Activated T-cell treated with anti-CD3 and anti-CD28 coated beads, Interleukin-2, amount 50 U/mL, for 72 hours (primary cell): ENCODE measurements at regions not wholly inside any gene's neighbourhood (a gene's known extent, or its start where the extent isn't known, plus 50 kb on each side); places are given as distances from the start of the nearest gene placed in this dataset.

Experiments
- ATAC-seq, 2 donors: fragments of 150-1000 bp; cut with Tn5 transposase; replicated peaks in 1 of 2; 2 replicates each; pipeline ENCODE4 v1.10.0; 2021; ENCODE audit warnings: moderate library complexity in 2 of 2, mild to moderate bottlenecking in 1 of 2
- DNase-seq, 2 donors: peaks; one replicate each; pipeline ENCODE4 v3.0.0; 2021 to 2022; ENCODE audit warnings: mixed read lengths in 1 of 2
- H3K27ac Mint-ChIP-seq: one replicate; pipeline ENCODE4 v1.8.0; 2022; ENCODE audit warnings: mild to moderate bottlenecking, moderate library complexity, mixed read lengths
- H3K27me3 Mint-ChIP-seq: one replicate; pipeline ENCODE4 v1.8.0; 2022; ENCODE audit warnings: low read depth, mixed read lengths
- H3K36me3 Mint-ChIP-seq, 2 donors: one replicate each; pipeline ENCODE4 v1.8.0; 2022; ENCODE audit warnings: mixed read lengths in 2 of 2, mild to moderate bottlenecking in 1 of 2; ENCODE audit not compliant: insufficient read depth in 2 of 2
- H3K4me1 Mint-ChIP-seq: one replicate; pipeline ENCODE4 v1.8.0; 2022; ENCODE audit warnings: low read depth, mixed read lengths
- H3K4me3 Mint-ChIP-seq, 2 donors: one replicate each; pipeline ENCODE4 v1.8.0; 2022; ENCODE audit warnings: mild to moderate bottlenecking in 2 of 2, mixed read lengths in 2 of 2, moderate library complexity in 2 of 2
- H3K9me3 Mint-ChIP-seq, 2 donors: one replicate each; pipeline ENCODE4 v1.8.0; 2022; ENCODE audit warnings: mixed read lengths in 2 of 2

DNA sequence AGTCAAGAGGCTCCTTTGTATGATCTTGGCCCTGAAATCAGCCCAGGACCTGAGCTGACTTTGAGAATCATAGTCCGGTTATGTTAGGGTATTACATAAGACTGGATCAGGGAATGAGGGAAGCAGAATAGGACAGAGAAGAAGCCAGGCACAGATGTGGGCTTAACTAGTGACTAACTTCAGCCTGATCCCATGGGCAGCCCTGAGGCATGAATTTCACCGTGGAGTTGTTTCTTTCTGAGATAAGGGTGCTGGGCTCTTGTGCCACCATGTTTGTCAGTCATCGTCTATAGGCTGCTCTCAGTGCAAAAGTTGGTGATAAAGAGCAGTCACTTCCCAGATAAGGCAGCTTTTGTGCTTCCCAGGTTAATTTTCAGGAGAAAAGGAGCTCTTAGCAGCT is 544.7 kb upstream of the SPTLC3 start:
- Mint-ChIP-seq H3K36me3 (peaks cover 0 to 3% of the 10 kb centered on the region in 2 donors), H3K9me3 (peaks cover 8 to 9% of the 10 kb centered on the region in 2 donors), H3K27me3 (no peaks in the 10 kb centered on the region), H3K4me1 (no peaks in the 10 kb centered on the region), H3K4me3 (no peak overlapping the region), H3K27ac (no peak overlapping the region)
- DNase-seq (no peak), ATAC-seq (no peak)

DNA sequence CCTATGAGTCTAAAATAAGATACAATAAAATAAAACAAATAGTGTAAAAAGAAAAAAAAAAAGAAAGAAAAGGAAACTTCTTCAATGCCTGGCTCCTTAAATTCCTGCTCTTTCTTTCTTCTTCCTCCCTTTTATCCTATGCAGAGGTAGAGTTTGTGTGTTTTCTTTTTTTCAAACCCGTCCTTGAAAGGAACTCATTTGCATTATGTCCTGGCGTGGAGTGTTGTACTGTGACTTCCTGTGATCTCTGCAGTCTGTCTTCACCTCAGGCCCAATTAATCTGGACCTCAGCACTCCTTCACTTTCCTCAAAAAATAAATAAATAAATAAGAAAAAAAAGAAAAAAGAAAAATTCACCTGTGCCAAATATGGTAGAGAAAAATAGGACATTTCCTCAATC is 541.9 kb upstream of the SPTLC3 start:
- Mint-ChIP-seq H3K27ac (no peak overlapping the region), H3K9me3 (peaks cover 5 to 10% of the 10 kb centered on the region in 2 donors), H3K27me3 (no peaks in the 10 kb centered on the region), H3K4me1 (no peaks in the 10 kb centered on the region), H3K4me3 (no peak overlapping the region), H3K36me3 (peaks cover 0 to 3% of the 10 kb centered on the region in 2 donors)
- DNase-seq, result no peak
- no peak for ATAC-seq

DNA sequence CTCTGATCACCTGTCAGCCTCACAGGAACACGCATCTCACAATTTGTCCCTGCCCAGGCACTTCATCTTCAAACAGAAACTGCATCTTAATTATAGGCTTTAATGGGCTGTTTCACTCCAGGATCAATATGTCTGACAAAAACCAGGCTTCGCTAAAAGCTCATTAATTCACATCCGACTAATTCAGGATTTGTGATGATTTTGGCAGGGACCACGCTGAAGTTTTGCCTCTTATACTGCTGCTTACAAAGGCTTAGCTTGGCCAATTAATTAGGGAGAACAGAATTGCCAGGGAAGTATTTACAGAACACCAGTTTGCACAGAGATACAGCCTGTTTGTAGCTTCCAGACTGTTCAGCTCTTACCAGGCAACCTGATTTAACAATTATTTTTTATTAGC is 541.0 kb upstream of the SPTLC3 start:
- Mint-ChIP-seq H3K27me3 (no peaks in the 10 kb centered on the region), H3K9me3 (peaks cover 7% of the 10 kb centered on the region in 2 donors), H3K4me3 (no peak overlapping the region), H3K4me1 (no peaks in the 10 kb centered on the region), H3K27ac (no peak overlapping the region), H3K36me3 (peaks cover 0 to 3% of the 10 kb centered on the region in 2 donors)
- no peak for DNase-seq
- ATAC-seq, result no peak

DNA sequence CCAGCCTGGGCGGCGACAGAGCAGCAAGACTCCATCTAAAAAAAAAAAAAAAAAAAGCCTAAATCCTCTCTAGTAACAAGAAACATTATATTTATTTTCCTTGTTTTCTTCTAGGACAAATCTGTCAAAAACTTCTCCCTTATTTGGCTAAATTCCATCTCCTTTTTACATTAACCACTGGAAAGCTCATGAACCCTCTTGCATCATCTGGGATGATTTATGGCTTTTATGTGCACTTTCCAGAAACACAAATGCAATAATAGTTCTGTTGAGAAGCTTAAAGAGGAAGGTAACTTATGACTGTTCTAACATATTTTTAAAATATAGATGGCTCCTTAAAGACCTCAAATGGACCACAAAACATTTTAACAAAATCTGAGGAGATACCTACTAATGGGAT is 526.1 kb upstream of the SPTLC3 start:
- no peaks in the 10 kb centered on the region for H3K4me1 Mint-ChIP-seq
- H3K27ac Mint-ChIP-seq, result no peak overlapping the region
- no peak for ATAC-seq

DNA sequence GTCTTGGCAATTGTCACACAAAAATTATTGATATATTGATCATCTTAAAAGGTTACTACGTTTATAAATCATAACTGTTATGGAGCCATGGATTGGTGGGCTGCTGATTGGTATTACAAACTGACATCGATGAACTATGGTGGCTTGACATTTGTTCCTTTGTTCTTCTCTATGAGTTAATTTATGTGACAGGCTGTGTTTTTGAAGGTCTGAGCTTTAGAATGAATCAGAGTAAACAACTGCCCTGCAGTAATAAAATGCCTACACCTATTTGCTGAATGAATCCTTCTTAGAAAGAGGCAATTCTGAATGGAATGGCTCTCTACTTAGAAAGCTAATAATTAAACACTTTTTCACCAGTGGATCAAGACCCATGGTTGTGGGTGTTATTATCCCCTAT is 506.3 kb upstream of the SPTLC3 start:
- ATAC-seq (no peak), DNase-seq (no peak)
- no peaks in the 10 kb centered on the region for H3K36me3 Mint-ChIP-seq
- H3K27me3 Mint-ChIP-seq, result no peaks in the 10 kb centered on the region
- no peak overlapping the region for H3K4me3 Mint-ChIP-seq
- H3K9me3 Mint-ChIP-seq, result peaks cover 6 to 11% of the 10 kb centered on the region in 2 donors
- H3K4me1 Mint-ChIP-seq, result no peaks in the 10 kb centered on the region
- no peak overlapping the region for H3K27ac Mint-ChIP-seq

More for the DNA sequence above, 526.1 kb upstream of the SPTLC3 start:
- peaks cover 1 to 2% of the 10 kb centered on the region in 2 donors for H3K36me3 Mint-ChIP-seq
- H3K4me3 Mint-ChIP-seq, result no peak overlapping the region
- H3K9me3 Mint-ChIP-seq, result peaks cover 8 to 14% of the 10 kb centered on the region in 2 donors
- H3K27me3 Mint-ChIP-seq, result no peaks in the 10 kb centered on the region
- DNase-seq, result no peak

DNA sequence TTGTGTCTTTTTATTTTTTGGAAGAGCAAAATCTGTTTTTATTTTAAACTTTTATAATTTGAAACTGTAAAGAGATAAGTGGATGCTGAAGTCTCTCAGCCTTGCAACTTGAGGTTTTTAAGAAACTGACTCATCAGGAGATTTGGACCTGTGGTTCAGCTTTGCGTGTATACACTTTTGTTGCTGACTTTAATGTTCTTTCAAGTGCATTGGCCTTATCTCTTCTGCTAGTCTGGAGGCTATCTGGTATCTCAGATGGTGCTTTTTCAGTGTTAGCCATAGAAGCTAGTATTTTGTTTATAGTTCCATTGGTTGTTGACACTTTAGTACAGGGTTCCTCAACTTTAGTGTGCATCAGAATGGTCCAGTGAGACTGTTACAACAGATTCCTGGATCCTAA is 504.0 kb upstream of the SPTLC3 start:
- ATAC-seq (no peak), DNase-seq (no peak)
- Mint-ChIP-seq H3K4me3 (no peak overlapping the region), H3K27ac (no peak overlapping the region), H3K9me3 (peaks cover 8 to 10% of the 10 kb centered on the region in 2 donors), H3K4me1 (no peaks in the 10 kb centered on the region), H3K27me3 (no peaks in the 10 kb centered on the region), H3K36me3 (no peaks in the 10 kb centered on the region)

DNA sequence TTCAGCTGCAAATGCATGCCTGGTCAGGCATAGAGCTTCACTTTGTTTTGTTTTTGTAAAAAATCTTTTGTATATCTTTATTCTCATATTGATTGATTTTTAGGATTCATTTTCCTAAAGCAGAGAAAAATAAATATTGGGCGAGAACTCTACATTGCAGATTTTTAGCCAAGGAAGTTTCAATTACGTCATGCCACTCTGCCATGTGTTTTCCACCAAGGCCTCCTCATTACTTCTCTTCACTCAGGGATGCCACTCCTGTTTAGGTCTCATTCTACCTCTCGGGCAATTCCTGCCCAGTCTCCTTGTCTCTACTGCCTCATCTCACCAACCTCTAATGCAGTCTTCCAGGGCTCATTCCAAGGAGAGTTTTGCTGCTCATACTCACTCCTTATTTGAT is 497.3 kb upstream of the SPTLC3 start:
- Mint-ChIP-seq H3K27me3 (no peaks in the 10 kb centered on the region), H3K4me1 (no peaks in the 10 kb centered on the region), H3K27ac (no peak overlapping the region), H3K9me3 (peaks cover 12 to 16% of the 10 kb centered on the region in 2 donors), H3K4me3 (no peak overlapping the region), H3K36me3 (no peaks in the 10 kb centered on the region)
- ATAC-seq, result no peak
- DNase-seq, result no peak

DNA sequence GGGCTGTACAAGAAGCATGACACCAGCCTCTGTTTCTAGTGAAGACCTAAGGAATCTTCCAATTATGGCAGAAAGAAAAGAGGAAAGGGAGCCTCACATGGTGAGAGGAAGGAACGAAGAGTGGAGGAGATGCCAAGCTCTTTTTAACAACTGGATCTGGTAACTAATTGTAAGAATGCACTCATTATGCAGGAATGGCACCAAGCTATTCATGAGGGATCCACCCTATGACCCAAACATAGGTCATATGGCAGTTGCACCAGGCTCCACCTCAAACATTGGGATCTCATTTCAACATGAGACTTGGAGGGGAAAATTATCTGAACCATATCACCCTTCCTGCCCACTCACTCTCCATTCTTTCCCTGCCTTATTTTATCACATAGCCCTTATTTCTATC is 496.0 kb upstream of the SPTLC3 start:
- Mint-ChIP-seq H3K27ac (no peak overlapping the region), H3K36me3 (no peaks in the 10 kb centered on the region), H3K27me3 (no peaks in the 10 kb centered on the region), H3K4me1 (no peaks in the 10 kb centered on the region), H3K4me3 (no peak overlapping the region), H3K9me3 (peaks cover 8 to 11% of the 10 kb centered on the region in 2 donors)
- DNase-seq, result no peak
- ATAC-seq, result no peak

DNA sequence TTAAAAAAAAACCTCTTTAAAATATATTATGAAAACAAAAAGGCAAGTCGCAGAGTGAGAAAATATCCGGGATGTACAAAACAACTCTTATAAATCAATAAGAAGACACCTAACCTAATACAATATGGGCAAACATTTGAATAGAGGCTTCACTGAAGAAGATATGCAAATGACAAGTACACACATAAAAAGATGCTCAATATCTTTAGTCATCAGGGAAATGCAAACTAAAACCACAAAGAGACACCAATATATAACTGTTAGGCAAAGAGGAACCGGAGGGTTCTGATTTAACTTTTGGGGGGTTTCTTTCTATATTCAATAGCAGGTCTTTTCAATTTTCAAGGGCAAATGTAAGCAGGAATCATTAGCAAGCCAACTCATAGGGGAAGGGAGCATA is 480.7 kb upstream of the SPTLC3 start:
- no peak overlapping the region for H3K27ac Mint-ChIP-seq
- no peaks in the 10 kb centered on the region for H3K4me1 Mint-ChIP-seq
- H3K36me3 Mint-ChIP-seq, result no peaks in the 10 kb centered on the region
- no peak for DNase-seq
- peaks cover 2 to 8% of the 10 kb centered on the region in 2 donors for H3K9me3 Mint-ChIP-seq
- no peak for ATAC-seq
- H3K27me3 Mint-ChIP-seq, result no peaks in the 10 kb centered on the region
- no peak overlapping the region for H3K4me3 Mint-ChIP-seq

DNA sequence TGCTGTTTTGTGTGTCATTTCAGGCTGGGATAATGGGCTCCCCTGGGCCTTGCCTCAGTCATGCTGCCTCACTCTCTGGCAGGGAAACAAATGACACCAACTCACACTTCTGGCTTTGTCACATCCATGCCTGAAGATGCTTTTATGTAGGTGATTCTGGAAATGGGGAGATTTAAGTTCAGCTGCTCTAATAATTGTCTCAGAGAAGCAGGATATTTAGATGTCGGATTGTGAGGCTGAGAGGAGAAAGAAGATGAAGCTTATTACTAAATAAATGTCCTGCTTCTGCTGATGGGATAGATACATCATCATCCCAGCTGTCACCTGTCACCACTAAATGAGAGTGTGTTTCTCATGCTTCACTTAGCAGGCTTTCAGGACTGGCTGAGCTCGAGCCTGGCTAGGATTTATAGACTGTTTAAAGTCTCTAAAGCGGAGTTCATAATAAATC is 480.2 kb upstream of the SPTLC3 start:
- peaks cover 4 to 6% of the 10 kb centered on the region in 2 donors for H3K9me3 Mint-ChIP-seq
- no peaks in the 10 kb centered on the region for H3K36me3 Mint-ChIP-seq
- H3K4me1 Mint-ChIP-seq, result no peaks in the 10 kb centered on the region
- no peak overlapping the region for H3K27ac Mint-ChIP-seq
- no peaks in the 10 kb centered on the region for H3K27me3 Mint-ChIP-seq
- no peak overlapping the region for H3K4me3 Mint-ChIP-seq
- no peak for ATAC-seq
- DNase-seq, result no peak

DNA sequence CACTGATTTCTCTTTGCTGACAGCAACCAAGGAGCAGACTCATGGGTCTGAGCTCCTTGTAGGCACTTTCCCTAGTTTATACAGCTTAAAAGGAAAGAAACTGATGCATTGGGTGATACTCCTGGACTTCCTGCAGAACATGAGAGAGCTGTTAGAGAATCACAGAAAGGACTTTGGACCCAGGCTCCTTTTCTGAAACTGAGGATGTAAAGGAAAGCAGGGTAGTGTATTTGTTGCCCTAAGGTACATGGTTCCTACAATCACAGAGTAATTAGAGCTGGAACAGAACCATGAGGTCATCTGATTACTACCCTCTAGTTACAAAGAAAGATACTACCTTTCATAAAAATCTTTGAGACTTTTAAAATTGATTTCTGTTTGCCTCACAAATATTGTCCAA is 477.1 kb upstream of the SPTLC3 start:
- ATAC-seq (no peak), DNase-seq (no peak)
- Mint-ChIP-seq H3K4me3 (no peak overlapping the region), H3K4me1 (no peaks in the 10 kb centered on the region), H3K36me3 (no peaks in the 10 kb centered on the region), H3K27ac (no peak overlapping the region), H3K27me3 (no peaks in the 10 kb centered on the region), H3K9me3 (peaks cover 2 to 5% of the 10 kb centered on the region in 2 donors)

DNA sequence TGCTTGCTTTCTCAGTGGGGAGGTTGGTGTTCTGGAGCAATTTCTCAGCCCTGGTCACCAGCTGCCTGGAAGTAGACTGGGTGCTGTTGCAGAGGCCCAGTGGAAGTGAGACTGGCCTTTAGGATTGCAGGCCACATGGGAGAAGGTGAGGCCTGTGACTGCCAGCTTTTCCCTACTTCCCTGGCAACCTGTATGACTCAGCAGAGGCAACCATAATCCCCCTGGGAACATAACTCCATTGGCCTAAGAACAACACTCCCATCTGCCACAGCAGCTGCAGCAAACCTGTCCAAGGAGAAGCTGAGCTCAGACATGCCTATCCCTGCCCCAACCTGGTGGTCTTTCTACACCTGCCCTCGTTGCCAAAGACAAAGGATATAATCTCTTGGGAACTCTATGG is 473.5 kb upstream of the SPTLC3 start:
- no peaks in the 10 kb centered on the region for H3K27me3 Mint-ChIP-seq
- H3K27ac Mint-ChIP-seq, result no peak overlapping the region
- ATAC-seq, result no peak
- no peaks in the 10 kb centered on the region for H3K4me1 Mint-ChIP-seq
- no peak overlapping the region for H3K4me3 Mint-ChIP-seq
- no peaks in the 10 kb centered on the region for H3K36me3 Mint-ChIP-seq
- H3K9me3 Mint-ChIP-seq, result peaks cover 11 to 13% of the 10 kb centered on the region in 2 donors
- no peak for DNase-seq

DNA sequence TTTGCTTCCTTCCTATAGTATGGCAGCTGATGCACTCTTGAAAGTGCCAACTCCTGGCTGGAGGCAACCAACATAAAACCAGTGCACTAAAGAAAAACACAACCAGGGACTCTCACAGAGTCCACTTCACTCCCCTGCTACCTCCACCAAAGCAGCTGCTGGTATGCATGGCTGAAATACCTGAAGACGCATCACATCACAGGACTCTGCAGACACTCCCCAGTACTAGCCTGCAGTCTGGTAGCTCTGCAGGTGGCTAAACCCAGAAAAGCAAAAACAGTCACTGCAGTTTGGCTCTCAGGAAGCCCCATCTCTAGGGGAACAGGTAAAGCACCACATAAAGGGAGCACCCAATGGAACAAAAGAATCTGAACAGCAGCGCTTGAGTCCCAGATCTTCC is 473.0 kb upstream of the SPTLC3 start:
- no peak for DNase-seq
- Mint-ChIP-seq H3K27me3 (no peaks in the 10 kb centered on the region), H3K4me3 (no peak overlapping the region), H3K27ac (no peak overlapping the region), H3K4me1 (no peaks in the 10 kb centered on the region), H3K36me3 (no peaks in the 10 kb centered on the region), H3K9me3 (peaks cover 11 to 13% of the 10 kb centered on the region in 2 donors)
- ATAC-seq, result no peak

DNA sequence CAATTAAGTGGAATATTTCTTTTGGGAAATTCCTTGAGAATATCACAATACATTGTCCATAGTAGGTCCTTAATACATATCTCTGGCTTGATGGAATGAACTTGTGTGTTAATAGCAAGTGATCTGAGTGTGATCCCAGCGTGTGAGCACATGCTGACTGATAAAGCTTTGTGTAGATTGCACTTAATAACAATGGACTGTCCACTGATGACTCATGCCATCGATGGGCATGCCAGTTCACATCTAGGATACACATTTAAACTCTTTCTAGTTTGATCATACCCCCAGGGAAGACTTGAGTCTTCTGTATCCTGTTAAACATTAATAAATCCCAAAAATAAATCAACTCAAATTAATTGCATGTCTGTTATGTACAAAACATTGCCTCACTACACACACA is 454.3 kb upstream of the SPTLC3 start:
- ATAC-seq (no peak), DNase-seq (no peak)
- peaks cover 1 to 4% of the 10 kb centered on the region in 2 donors for H3K9me3 Mint-ChIP-seq
- H3K4me3 Mint-ChIP-seq, result no peak overlapping the region
- H3K4me1 Mint-ChIP-seq, result no peaks in the 10 kb centered on the region
- H3K36me3 Mint-ChIP-seq, result no peaks in the 10 kb centered on the region
- H3K27me3 Mint-ChIP-seq, result no peaks in the 10 kb centered on the region
- H3K27ac Mint-ChIP-seq, result no peak overlapping the region
